WTC11 (cell line): ENCODE measurements at regions not wholly inside any gene's neighbourhood (a gene's known extent, or its start where the extent isn't known, plus 50 kb on each side); places are given as distances from the start of the nearest gene placed in this dataset.

ENCODE experiments used
- ATF1 ChIP-seq: sonication (generic); formaldehyde crosslinking; IDR thresholded peaks from 2 replicates; pipeline ENCODE4 v1.8.1; 2023; ENCODE audit warnings: mild to moderate bottlenecking, moderate library complexity, missing genetic modification reagents
- ESRRA ChIP-seq: sonication (generic); formaldehyde crosslinking; IDR thresholded peaks from 2 replicates; pipeline ENCODE4 v1.8.1; 2022; ENCODE audit warnings: mild to moderate bottlenecking, missing genetic modification reagents, borderline replicate concordance
- SP1 ChIP-seq: sonication (generic); formaldehyde crosslinking; conservative IDR thresholded peaks from 2 replicates; pipeline ENCODE4 v1.8.1; 2022; ENCODE audit warnings: missing genetic modification reagents
- TCF7 ChIP-seq: sonication (generic); formaldehyde crosslinking; IDR thresholded peaks from 2 replicates; pipeline ENCODE4 v1.8.0; 2022; ENCODE audit warnings: mild to moderate bottlenecking, low read depth, missing genetic modification reagents, moderate library complexity
- TF ChIP-seq, protein P1 (sequence below): sonication (generic); formaldehyde crosslinking; IDR thresholded peaks from 2 replicates; pipeline ENCODE4 v1.8.0; 2023; ENCODE audit warnings: missing genetic modification reagents, mild to moderate bottlenecking, borderline replicate concordance
- TF ChIP-seq, protein P2 (sequence below): sonication (generic); formaldehyde crosslinking; IDR thresholded peaks from 2 replicates; pipeline ENCODE4 v1.8.1; 2023; ENCODE audit warnings: mild to moderate bottlenecking, missing genetic modification reagents, moderate library complexity
- TF ChIP-seq, protein P3 (sequence below): fragments of 200-600 bp; IDR thresholded peaks from 2 replicates; pipeline ENCODE4 v1.8.0; 2022; ENCODE audit warnings: antibody characterized with exemption
- TF ChIP-seq, protein P4 (sequence below): sonication (generic); formaldehyde crosslinking; IDR thresholded peaks from 2 replicates; pipeline ENCODE4 v1.8.1; 2023; ENCODE audit warnings: mild to moderate bottlenecking, missing genetic modification reagents, borderline replicate concordance

DNA sequence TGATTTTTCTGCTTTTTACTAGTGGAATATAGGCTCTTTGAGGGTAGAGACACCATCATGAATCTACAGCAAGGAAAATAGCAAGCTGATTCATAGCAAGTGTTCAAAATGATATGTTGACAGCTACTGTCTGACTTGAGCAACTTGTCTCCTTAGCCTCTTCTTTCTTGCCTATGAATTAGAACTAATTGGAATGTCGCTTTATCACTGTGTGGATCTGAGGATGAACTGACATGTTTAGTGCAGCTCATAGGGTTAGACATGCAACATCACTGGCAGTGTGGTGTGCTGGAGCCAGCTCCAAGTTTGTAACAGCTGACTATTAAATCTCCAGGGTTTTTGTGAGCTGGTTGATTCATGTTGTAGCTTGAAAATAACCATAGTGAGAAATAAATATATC, 1068.4 kb downstream of the PCDH18 start:
- TF ChIP-seq, protein P1, sequence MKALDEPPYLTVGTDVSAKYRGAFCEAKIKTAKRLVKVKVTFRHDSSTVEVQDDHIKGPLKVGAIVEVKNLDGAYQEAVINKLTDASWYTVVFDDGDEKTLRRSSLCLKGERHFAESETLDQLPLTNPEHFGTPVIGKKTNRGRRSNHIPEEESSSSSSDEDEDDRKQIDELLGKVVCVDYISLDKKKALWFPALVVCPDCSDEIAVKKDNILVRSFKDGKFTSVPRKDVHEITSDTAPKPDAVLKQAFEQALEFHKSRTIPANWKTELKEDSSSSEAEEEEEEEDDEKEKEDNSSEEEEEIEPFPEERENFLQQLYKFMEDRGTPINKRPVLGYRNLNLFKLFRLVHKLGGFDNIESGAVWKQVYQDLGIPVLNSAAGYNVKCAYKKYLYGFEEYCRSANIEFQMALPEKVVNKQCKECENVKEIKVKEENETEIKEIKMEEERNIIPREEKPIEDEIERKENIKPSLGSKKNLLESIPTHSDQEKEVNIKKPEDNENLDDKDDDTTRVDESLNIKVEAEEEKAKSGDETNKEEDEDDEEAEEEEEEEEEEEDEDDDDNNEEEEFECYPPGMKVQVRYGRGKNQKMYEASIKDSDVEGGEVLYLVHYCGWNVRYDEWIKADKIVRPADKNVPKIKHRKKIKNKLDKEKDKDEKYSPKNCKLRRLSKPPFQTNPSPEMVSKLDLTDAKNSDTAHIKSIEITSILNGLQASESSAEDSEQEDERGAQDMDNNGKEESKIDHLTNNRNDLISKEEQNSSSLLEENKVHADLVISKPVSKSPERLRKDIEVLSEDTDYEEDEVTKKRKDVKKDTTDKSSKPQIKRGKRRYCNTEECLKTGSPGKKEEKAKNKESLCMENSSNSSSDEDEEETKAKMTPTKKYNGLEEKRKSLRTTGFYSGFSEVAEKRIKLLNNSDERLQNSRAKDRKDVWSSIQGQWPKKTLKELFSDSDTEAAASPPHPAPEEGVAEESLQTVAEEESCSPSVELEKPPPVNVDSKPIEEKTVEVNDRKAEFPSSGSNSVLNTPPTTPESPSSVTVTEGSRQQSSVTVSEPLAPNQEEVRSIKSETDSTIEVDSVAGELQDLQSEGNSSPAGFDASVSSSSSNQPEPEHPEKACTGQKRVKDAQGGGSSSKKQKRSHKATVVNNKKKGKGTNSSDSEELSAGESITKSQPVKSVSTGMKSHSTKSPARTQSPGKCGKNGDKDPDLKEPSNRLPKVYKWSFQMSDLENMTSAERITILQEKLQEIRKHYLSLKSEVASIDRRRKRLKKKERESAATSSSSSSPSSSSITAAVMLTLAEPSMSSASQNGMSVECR (CRISPR knock-in tag): no peak
- TF ChIP-seq, protein P2, sequence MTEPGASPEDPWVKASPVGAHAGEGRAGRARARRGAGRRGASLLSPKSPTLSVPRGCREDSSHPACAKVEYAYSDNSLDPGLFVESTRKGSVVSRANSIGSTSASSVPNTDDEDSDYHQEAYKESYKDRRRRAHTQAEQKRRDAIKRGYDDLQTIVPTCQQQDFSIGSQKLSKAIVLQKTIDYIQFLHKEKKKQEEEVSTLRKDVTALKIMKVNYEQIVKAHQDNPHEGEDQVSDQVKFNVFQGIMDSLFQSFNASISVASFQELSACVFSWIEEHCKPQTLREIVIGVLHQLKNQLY (CRISPR knock-in tag): no peak
- TF ChIP-seq, protein P3, sequence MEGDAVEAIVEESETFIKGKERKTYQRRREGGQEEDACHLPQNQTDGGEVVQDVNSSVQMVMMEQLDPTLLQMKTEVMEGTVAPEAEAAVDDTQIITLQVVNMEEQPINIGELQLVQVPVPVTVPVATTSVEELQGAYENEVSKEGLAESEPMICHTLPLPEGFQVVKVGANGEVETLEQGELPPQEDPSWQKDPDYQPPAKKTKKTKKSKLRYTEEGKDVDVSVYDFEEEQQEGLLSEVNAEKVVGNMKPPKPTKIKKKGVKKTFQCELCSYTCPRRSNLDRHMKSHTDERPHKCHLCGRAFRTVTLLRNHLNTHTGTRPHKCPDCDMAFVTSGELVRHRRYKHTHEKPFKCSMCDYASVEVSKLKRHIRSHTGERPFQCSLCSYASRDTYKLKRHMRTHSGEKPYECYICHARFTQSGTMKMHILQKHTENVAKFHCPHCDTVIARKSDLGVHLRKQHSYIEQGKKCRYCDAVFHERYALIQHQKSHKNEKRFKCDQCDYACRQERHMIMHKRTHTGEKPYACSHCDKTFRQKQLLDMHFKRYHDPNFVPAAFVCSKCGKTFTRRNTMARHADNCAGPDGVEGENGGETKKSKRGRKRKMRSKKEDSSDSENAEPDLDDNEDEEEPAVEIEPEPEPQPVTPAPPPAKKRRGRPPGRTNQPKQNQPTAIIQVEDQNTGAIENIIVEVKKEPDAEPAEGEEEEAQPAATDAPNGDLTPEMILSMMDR: no peak
- TF ChIP-seq SP1 (CRISPR knock-in tag) (no peak), ATF1 (CRISPR knock-in tag) (no peak), TCF7 (no peak), ESRRA (CRISPR knock-in tag) (no peak)
- TF ChIP-seq, protein P4, sequence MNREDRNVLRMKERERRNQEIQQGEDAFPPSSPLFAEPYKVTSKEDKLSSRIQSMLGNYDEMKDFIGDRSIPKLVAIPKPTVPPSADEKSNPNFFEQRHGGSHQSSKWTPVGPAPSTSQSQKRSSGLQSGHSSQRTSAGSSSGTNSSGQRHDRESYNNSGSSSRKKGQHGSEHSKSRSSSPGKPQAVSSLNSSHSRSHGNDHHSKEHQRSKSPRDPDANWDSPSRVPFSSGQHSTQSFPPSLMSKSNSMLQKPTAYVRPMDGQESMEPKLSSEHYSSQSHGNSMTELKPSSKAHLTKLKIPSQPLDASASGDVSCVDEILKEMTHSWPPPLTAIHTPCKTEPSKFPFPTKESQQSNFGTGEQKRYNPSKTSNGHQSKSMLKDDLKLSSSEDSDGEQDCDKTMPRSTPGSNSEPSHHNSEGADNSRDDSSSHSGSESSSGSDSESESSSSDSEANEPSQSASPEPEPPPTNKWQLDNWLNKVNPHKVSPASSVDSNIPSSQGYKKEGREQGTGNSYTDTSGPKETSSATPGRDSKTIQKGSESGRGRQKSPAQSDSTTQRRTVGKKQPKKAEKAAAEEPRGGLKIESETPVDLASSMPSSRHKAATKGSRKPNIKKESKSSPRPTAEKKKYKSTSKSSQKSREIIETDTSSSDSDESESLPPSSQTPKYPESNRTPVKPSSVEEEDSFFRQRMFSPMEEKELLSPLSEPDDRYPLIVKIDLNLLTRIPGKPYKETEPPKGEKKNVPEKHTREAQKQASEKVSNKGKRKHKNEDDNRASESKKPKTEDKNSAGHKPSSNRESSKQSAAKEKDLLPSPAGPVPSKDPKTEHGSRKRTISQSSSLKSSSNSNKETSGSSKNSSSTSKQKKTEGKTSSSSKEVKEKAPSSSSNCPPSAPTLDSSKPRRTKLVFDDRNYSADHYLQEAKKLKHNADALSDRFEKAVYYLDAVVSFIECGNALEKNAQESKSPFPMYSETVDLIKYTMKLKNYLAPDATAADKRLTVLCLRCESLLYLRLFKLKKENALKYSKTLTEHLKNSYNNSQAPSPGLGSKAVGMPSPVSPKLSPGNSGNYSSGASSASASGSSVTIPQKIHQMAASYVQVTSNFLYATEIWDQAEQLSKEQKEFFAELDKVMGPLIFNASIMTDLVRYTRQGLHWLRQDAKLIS (CRISPR knock-in tag): no peak
